ENCODE measurements at regions not wholly inside any gene's neighbourhood (a gene's known extent, or its start where the extent isn't known, plus 50 kb on each side); places are given as distances from the start of the nearest gene placed in this dataset.

DNA sequence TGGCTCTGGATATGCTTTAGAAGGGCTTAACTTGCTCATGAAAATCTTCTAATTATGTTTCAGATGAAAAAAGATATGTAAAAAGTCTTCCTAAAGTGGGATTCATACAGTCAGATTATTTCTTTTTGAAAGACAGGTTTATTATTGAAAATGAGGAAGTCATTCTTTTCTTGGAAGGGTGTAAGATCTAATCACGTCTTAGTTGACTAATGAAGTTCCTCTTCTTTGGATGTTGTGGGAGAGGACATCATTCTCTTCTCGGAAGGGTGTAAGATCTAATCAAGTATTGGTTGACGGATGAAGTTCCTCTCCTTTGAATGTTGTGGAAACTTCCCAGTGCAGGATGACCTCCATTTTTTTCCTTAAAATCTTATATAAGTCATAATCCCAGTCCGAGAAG lies 74.9 kb downstream of the ALG10 start:
- intact Hi-C loops (cut with micrococcal nuclease) = no loop called here
- H3K9me3 Mint-ChIP-seq = no peaks in the 10 kb centered on the region
- WGBS (ENCODE audit: insufficient coverage) = 21% methylated on average over 3 of the region's 4 CpGs

DNA sequence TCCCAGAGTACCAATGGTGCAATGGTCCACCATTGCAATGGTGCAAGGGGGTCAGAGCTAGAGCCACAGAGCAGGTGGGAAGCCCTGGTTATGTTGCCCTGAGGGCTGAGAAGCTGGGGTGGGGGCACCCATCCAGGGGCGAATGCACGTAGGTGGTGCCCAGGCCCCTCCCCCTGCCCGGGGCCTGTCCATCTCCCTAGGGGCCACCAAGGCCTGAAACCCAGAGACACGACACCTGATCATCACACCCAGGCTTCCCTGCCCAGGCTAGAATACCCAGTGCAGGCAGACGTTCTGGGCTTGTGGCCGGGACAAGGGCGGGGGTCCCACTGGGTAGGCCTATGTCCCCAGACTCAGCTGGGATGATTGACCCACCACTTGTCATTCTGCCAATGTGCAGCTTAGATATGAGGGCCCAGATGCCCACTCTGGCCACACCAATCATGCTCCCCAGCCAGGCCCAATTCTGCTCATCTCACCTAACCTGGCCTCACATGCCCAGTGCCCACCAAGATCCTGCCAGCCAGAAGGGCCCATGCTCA lies 83.2 kb downstream of the ALG10 start:
- Histone ChIP-seq H3K4me1 (ENCODE audit: control insufficient read depth, insufficient read depth, low read length) (no peaks in the 10 kb centered on the region), H3K9me3 (ENCODE audit: control insufficient read depth, insufficient read depth, low read length) (no peaks in the 10 kb centered on the region), H3K4me3 (ENCODE audit: low read length) (no peak overlapping the region), H3K36me3 (ENCODE audit: control insufficient read depth, insufficient read depth, low read length) (no peaks in the 10 kb centered on the region), H3K27ac (ENCODE audit: low read length) (no peak overlapping the region), H3K27me3 (ENCODE audit: control insufficient read depth, insufficient read depth, low read length) (peaks cover 6% of the 10 kb centered on the region)
- no peak for DNase-seq
- H3K27me3 Mint-ChIP-seq (ENCODE audit: low read depth in 2 of 2) = peaks cover 0 to 15% of the 10 kb centered on the region in 2 donors
- TF ChIP-seq, protein P1, sequence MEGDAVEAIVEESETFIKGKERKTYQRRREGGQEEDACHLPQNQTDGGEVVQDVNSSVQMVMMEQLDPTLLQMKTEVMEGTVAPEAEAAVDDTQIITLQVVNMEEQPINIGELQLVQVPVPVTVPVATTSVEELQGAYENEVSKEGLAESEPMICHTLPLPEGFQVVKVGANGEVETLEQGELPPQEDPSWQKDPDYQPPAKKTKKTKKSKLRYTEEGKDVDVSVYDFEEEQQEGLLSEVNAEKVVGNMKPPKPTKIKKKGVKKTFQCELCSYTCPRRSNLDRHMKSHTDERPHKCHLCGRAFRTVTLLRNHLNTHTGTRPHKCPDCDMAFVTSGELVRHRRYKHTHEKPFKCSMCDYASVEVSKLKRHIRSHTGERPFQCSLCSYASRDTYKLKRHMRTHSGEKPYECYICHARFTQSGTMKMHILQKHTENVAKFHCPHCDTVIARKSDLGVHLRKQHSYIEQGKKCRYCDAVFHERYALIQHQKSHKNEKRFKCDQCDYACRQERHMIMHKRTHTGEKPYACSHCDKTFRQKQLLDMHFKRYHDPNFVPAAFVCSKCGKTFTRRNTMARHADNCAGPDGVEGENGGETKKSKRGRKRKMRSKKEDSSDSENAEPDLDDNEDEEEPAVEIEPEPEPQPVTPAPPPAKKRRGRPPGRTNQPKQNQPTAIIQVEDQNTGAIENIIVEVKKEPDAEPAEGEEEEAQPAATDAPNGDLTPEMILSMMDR (IDR thresholded peaks at IDR 0.05) = no peak
- H3K36me3 Mint-ChIP-seq = no peaks in the 10 kb centered on the region
- intact Hi-C loops (cut with micrococcal nuclease) = no loop called here
- no peaks in the 10 kb centered on the region for H3K4me1 Mint-ChIP-seq
- peak in 1 of 3 donors; percentile 35 for ATAC-seq
- no peak overlapping the region for H3K4me3 Mint-ChIP-seq
- no peak overlapping the region for H3K27ac Mint-ChIP-seq
- WGBS (ENCODE audit: insufficient coverage) = 89% methylated on average over 7 of the region's 7 CpGs
- no peaks in the 10 kb centered on the region for H3K9me3 Mint-ChIP-seq

More for the DNA sequence above, 74.9 kb downstream of the ALG10 start:
- Histone ChIP-seq H3K36me3 (ENCODE audit: control insufficient read depth, insufficient read depth, low read length) (no peaks in the 10 kb centered on the region), H3K4me3 (ENCODE audit: low read length) (no peak overlapping the region), H3K27me3 (ENCODE audit: control insufficient read depth, insufficient read depth, low read length) (peaks cover 2% of the 10 kb centered on the region), H3K9me3 (ENCODE audit: control insufficient read depth, insufficient read depth, low read length) (no peaks in the 10 kb centered on the region), H3K27ac (ENCODE audit: low read length) (no peak overlapping the region), H3K4me1 (ENCODE audit: control insufficient read depth, insufficient read depth, low read length) (no peaks in the 10 kb centered on the region)
- ATAC-seq (no peak), DNase-seq (no peak)
- Mint-ChIP-seq H3K4me3 (no peak overlapping the region), H3K4me1 (no peaks in the 10 kb centered on the region), H3K27me3 (ENCODE audit: low read depth in 2 of 2) (no peaks in the 10 kb centered on the region), H3K36me3 (no peaks in the 10 kb centered on the region), H3K27ac (no peak overlapping the region)
- TF ChIP-seq, protein P1 (IDR thresholded peaks at IDR 0.05) = no peak

DNA sequence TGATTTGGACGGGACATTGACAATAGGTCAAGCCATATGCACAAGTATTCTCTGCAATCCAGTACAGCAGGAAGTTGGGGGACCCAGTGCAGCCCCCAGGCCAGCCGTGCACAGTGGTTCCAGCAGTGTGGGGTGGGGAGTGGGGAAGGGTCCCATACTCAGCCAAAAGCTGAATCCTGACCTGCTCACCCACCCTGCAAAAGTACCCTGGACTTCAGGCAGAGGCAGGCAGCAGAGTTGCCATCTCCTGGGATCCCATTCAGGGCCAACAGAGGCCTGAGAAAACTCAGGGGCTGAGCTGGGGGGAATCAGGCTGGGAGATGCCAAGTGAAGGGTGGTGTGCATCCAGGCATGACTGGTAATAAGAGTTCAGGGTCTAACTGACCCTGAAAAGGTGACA lies 83.9 kb downstream of the ALG10 start:
- Histone ChIP-seq H3K9me3 (ENCODE audit: control insufficient read depth, insufficient read depth, low read length) (no peaks in the 10 kb centered on the region), H3K36me3 (ENCODE audit: control insufficient read depth, insufficient read depth, low read length) (no peaks in the 10 kb centered on the region), H3K4me1 (ENCODE audit: control insufficient read depth, insufficient read depth, low read length) (no peaks in the 10 kb centered on the region), H3K27me3 (ENCODE audit: control insufficient read depth, insufficient read depth, low read length) (peaks cover 6% of the 10 kb centered on the region), H3K27ac (ENCODE audit: low read length) (no peak overlapping the region), H3K4me3 (ENCODE audit: low read length) (no peak overlapping the region)
- DNase-seq (no peak), ATAC-seq (peak in 1 of 3 donors; percentile 35)
- Mint-ChIP-seq H3K27ac (no peak overlapping the region), H3K27me3 (ENCODE audit: low read depth in 2 of 2) (peaks cover 0 to 15% of the 10 kb centered on the region in 2 donors), H3K9me3 (no peaks in the 10 kb centered on the region), H3K4me3 (no peak overlapping the region), H3K4me1 (no peaks in the 10 kb centered on the region), H3K36me3 (no peaks in the 10 kb centered on the region)
- TF ChIP-seq, protein P1 (IDR thresholded peaks at IDR 0.05) = no peak
- intact Hi-C loops (cut with micrococcal nuclease) = no loop called here
- 80% methylated on average over 2 of the region's 2 CpGs for WGBS (ENCODE audit: insufficient coverage)

DNA sequence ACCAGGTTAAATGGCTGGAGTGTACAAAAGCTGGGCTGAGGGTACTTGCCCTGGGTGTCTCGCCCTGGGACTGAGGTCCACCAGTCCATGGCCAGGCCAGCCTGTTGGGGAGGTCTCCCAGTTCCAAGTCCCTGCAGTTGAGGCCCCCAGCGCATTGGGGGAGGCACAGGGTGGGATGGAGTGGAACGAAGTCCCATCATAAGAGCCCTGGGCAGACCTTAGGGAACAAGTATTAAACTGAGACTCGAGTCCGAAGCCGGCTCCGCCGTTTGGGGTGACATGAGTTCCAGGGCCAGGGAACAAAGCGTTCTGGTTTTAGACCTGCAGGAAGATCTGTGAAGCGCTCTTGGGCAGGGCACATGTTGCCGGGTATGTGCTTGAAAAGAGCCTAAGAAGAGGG lies 84.7 kb downstream of the ALG10 start:
- Histone ChIP-seq H3K36me3 (ENCODE audit: control insufficient read depth, insufficient read depth, low read length) (no peaks in the 10 kb centered on the region), H3K4me1 (ENCODE audit: control insufficient read depth, insufficient read depth, low read length) (no peaks in the 10 kb centered on the region), H3K27ac (ENCODE audit: low read length) (no peak overlapping the region), H3K27me3 (ENCODE audit: control insufficient read depth, insufficient read depth, low read length) (peaks cover 6% of the 10 kb centered on the region), H3K4me3 (ENCODE audit: low read length) (no peak overlapping the region), H3K9me3 (ENCODE audit: control insufficient read depth, insufficient read depth, low read length) (no peaks in the 10 kb centered on the region)
- 87% methylated on average over 11 of the region's 11 CpGs for WGBS (ENCODE audit: insufficient coverage)
- ATAC-seq (no peak), DNase-seq (no peak)
- Mint-ChIP-seq H3K27ac (no peak overlapping the region), H3K36me3 (no peaks in the 10 kb centered on the region), H3K9me3 (no peaks in the 10 kb centered on the region), H3K27me3 (ENCODE audit: low read depth in 2 of 2) (peaks cover 0 to 15% of the 10 kb centered on the region in 2 donors), H3K4me3 (no peak overlapping the region), H3K4me1 (no peaks in the 10 kb centered on the region)
- intact Hi-C loops (cut with micrococcal nuclease) = no loop called here
- TF ChIP-seq, protein P1 (IDR thresholded peaks at IDR 0.05) = no peak
